Testis (tissue), 2 donors: ENCODE measurements at regions not wholly inside any gene's neighbourhood (a gene's known extent, or its start where the extent isn't known, plus 50 kb on each side); places are given as distances from the start of the nearest gene placed in this dataset.

Source experiments
- CTCF ChIP-seq, 3 experiments: fragments of 450-650 bp in 2 of 3; fragments of 200-600 bp in 1 of 3; sonication (generic) in 1 of 3; IDR thresholded peaks; one replicate each; pipeline ENCODE4 v1.5.1; 2016 to 2019; ENCODE audit warnings: antibody characterized with exemption in 3 of 3, mild to moderate bottlenecking in 2 of 3, moderate library complexity in 1 of 3
- POLR2A ChIP-seq: fragments of 450-650 bp; IDR thresholded peaks from one replicate; pipeline ENCODE4 v1.6.1; 2017; ENCODE audit warnings: antibody characterized with exemption, mild to moderate bottlenecking, moderate library complexity

GRCh38 chr14:25349269-25349668 is 299.3 kb upstream of the STXBP6 start:
- TF ChIP-seq CTCF (IDR thresholded peaks at IDR 0.05) (no peak), POLR2A (no peak)
